K562 (cell line): ENCODE measurements at regions not wholly inside any gene's neighbourhood (a gene's known extent, or its start where the extent isn't known, plus 50 kb on each side); places are given as distances from the start of the nearest gene placed in this dataset.

Experiments
- ATAC-seq: fragments of 200-7000 bp; cut with Tn5 transposase; 3 replicates; pipeline ENCODE4 v1.9.1; 2020; ENCODE audit warnings: moderate library complexity
- BruUV-seq: library from RNA; stranded (reverse); fragments of 400-500 nt; replicated peaks from 2 replicates; lab custom pipeline; 2021; lab: Mats Ljungman, UMichigan
- CTCF ChIA-PET: fragments of 300-600 bp; formaldehyde crosslinking; extraction: SDS; loops from one replicate; lab custom pipeline; 2021; ENCODE audit warnings: low intra/inter-chr PET ratio; lab: Yijun Ruan, JAX
- POLR2A ChIA-PET: fragments of 300-600, 350-650 bp; sonication (Branson Sonifier 250); formaldehyde crosslinking; extraction: SDS; loops from one replicate; lab custom pipeline; 2021; ENCODE audit warnings: antibody characterized with exemption, inconsistent platforms; lab: Yijun Ruan, JAX
- DNase-seq, 4 experiments: peaks; one replicate each; pipeline versions ENCODE4 v3.0.0 to v3.0.0-alpha.2; 2011 to 2018; ENCODE audit warnings: low spot score in 3 of 4, mixed read lengths in 3 of 4; ENCODE audit errors: extremely low read depth in 1 of 4
- FAIRE-seq: peaks from 2 replicates; lab custom pipeline; 2011; peaks lifted over from hg19 to GRCh38; lab: Jason Lieb, UNC
- H2AFZ ChIP-seq: 2 replicates; pipeline ENCODE4 v1.6.0; 2011; ENCODE audit warnings: low read depth, low read length, control low read depth, inconsistent platforms
- H3K27ac ChIP-seq: fragments of 200-600 bp; 3 replicates; pipeline ENCODE4 v1.8.0; 2011; ENCODE audit warnings: low read depth, mild to moderate bottlenecking, control low read depth, inconsistent platforms, low read length, moderate library complexity, mixed read lengths; ENCODE audit errors: extremely low read depth
- H3K27me3 ChIP-seq, 2 experiments: fragments of 300-600 bp in 1 of 2; 2 replicates in 1 of 2; 3 replicates in 1 of 2; pipeline versions ENCODE4 v1.6.0 to v1.8.0; 2011; ENCODE audit warnings: inconsistent platforms in 2 of 2, low read length in 2 of 2, mild to moderate bottlenecking in 1 of 2, mixed read lengths in 1 of 2, moderate library complexity in 1 of 2; ENCODE audit not compliant: control insufficient read depth in 2 of 2, insufficient read depth in 2 of 2
- H3K36me3 ChIP-seq: fragments of 300-600 bp; 3 replicates; pipeline ENCODE4 v1.8.0; 2011; ENCODE audit warnings: mild to moderate bottlenecking, low read length, inconsistent platforms; ENCODE audit not compliant: control insufficient read depth, insufficient read depth
- H3K4me1 ChIP-seq, 2 experiments: fragments of 200-600 bp in 1 of 2; replicated peaks in 1 of 2; 2 replicates in 1 of 2; 3 replicates in 1 of 2; pipeline versions ENCODE4 v1.5.1 to v1.8.0; 2011; ENCODE audit warnings: inconsistent platforms in 2 of 2, low read length in 2 of 2, mild to moderate bottlenecking in 1 of 2, mixed read lengths in 1 of 2, moderate library complexity in 1 of 2; ENCODE audit not compliant: control insufficient read depth in 2 of 2, insufficient read depth in 2 of 2
- H3K4me2 ChIP-seq: 2 replicates; pipeline ENCODE4 v1.6.1; 2011; ENCODE audit warnings: low read length, control low read depth, inconsistent platforms, mixed read lengths; ENCODE audit not compliant: insufficient read depth
- H3K4me3 ChIP-seq: fragments of 200-600 bp; sonication (generic), shearing (Covaris generic); 2 replicates; pipeline ENCODE4 v1.5.1; 2016; ENCODE audit warnings: control low read depth, inconsistent platforms
- H3K79me2 ChIP-seq: fragments of 200-600 bp; 3 replicates; pipeline ENCODE4 v1.8.0; 2011; ENCODE audit warnings: low read length, inconsistent platforms; ENCODE audit not compliant: control insufficient read depth, insufficient read depth
- H3K9ac ChIP-seq, 2 experiments: 2 replicates each; pipeline versions ENCODE4 v1.6.0 to v1.6.1; 2011; ENCODE audit warnings: low read depth in 2 of 2, low read length in 2 of 2, control low read depth in 1 of 2, inconsistent platforms in 1 of 2, mild to moderate bottlenecking in 1 of 2, mixed read lengths in 1 of 2; ENCODE audit not compliant: insufficient read depth in 1 of 2
- H3K9me1 ChIP-seq: one replicate; pipeline ENCODE4 v1.6.0; 2011; ENCODE audit warnings: inconsistent platforms, mild to moderate bottlenecking, low read length, moderate library complexity; ENCODE audit not compliant: control insufficient read depth, insufficient read depth
- H3K9me3 ChIP-seq: replicated peaks from 2 replicates; pipeline ENCODE4 v1.5.1; 2011; ENCODE audit warnings: low read depth, low read length, inconsistent platforms; ENCODE audit not compliant: control insufficient read depth, insufficient read depth
- H4K20me1 ChIP-seq: replicated peaks from 2 replicates; pipeline ENCODE4 v1.6.1; 2011; ENCODE audit warnings: low read length, inconsistent platforms, mixed read lengths; ENCODE audit not compliant: control insufficient read depth, insufficient read depth
- BDP1 ChIP-seq: IDR thresholded peaks from 3 replicates; pipeline ENCODE4 v1.6.1; 2011; ENCODE audit not compliant: insufficient read length, insufficient read depth
- FOSL1 ChIP-seq: fragments of 200-800 bp; sonication (Bioruptor generic); conservative IDR thresholded peaks from 2 replicates; pipeline ENCODE4 v1.6.1; 2016; ENCODE audit warnings: missing genetic modification characterization, missing compliant biosample characterization
- FOXJ3 ChIP-seq: sonication (generic); formaldehyde crosslinking; IDR thresholded peaks from 2 replicates; pipeline ENCODE4 v1.4.0; 2020; ENCODE audit warnings: mild to moderate bottlenecking, missing genetic modification reagents
- JUND ChIP-seq, 2 experiments: IDR thresholded peaks; 2 replicates in 1 of 2; 3 replicates in 1 of 2; pipeline ENCODE4 v1.6.1; 2011; ENCODE audit warnings: borderline replicate concordance in 2 of 2, low read depth in 2 of 2, low read length in 2 of 2, improper control_type of control experiment in 1 of 2, missing biosample characterization in 1 of 2, missing genetic modification characterization in 1 of 2, missing genetic modification reagents in 1 of 2
- MEF2A ChIP-seq: IDR thresholded peaks from 2 replicates; pipeline ENCODE4 v1.6.1; 2011; ENCODE audit warnings: low read depth, mild to moderate bottlenecking, low read length, moderate library complexity; ENCODE audit not compliant: control insufficient read depth
- MEF2D ChIP-seq: conservative IDR thresholded peaks from 2 replicates; pipeline ENCODE4 v1.6.1; 2016; ENCODE audit warnings: low read depth, missing genetic modification characterization, missing compliant biosample characterization
- NRF1 ChIP-seq, 2 experiments: fragments of 450-650 bp; IDR thresholded peaks in 1 of 2; conservative IDR thresholded peaks in 1 of 2; 2 replicates each; pipeline ENCODE4 v1.6.1; 2014; ENCODE audit warnings: mild to moderate bottlenecking in 2 of 2
- RBM39 ChIP-seq: fragments of 200-400 bp; formaldehyde crosslinking; optimal IDR thresholded peaks from 2 replicates; pipeline ENCODE3; 2018; ENCODE audit warnings: low read depth, low read length
- WGBS: fragments of 100-300 bp; shearing (Covaris generic); methylation state at CpG from one replicate; pipeline ENCODE4 v1.1.6; 2016; ENCODE audit warnings: low coverage, mixed read lengths; ENCODE audit not compliant: insufficient coverage; ENCODE audit errors: missing lambda C conversion rate; 5-methylcytosine and 5-hydroxymethylcytosine counted together
- in situ Hi-C: fragments of 300-500 bp; cut with MboI; formaldehyde crosslinking; loops from 4 replicates; pipeline ENCODE4 v1.15.0; 2018; ENCODE audit warnings: inconsistent platforms, mixed read lengths
- intact Hi-C: fragments of 100-400 bp; cut with micrococcal nuclease; formaldehyde crosslinking; loops from 2 replicates; pipeline ENCODE4 v1.14.2; 2022
- TF ChIP-seq, protein P1 (sequence below): fragments of 250-450 bp; sonication (Bioruptor Pico); IDR thresholded peaks from 2 replicates; pipeline ENCODE4 v1.5.1; 2021; ENCODE audit warnings: mild to moderate bottlenecking

DNA sequence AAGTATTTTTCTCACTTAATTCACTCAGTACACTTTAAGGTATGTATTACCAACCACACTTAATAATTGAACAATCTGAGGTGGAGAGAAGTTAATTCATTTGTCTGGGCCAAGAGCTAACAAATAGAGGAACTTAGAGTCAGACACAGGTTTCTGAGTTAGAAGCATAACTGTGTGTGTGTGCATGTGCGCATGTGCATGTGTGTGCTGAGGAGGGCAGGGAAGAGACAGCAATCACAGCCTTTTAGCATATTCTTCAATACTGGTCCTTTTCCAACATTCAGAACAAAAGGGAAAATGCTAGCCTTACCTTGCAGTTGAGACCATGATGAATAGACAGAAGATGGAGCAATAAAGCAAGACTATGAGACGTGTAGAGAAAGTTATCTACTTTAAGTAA, 136.2 kb upstream of the ATP5MC3 start:
- CTCF ChIA-PET, result no interaction called here

DNA sequence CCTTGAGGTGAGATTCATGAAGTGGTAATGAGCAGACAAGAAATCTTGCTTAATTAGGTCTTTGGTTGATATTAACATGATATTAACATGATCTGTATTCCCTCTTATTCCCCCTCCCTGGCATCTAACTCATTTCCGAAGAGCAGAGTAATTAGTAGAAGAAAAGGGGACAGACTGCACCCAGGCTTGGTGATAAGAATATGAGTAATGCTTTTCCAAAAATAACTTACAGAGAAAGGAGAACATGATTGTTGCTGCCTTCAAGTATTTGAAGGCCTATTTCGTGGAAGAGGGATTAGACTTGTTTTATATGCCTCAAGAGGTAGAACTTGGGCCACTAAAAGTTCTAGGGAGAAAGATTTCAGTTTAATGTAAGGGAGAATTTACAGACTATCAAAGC, 130.6 kb upstream of the ATP5MC3 start:
- FAIRE-seq (no peak), DNase-seq (peak in 1 of 4 experiments; percentile 12), ATAC-seq (no peak)
- no peaks in the 10 kb centered on the region for H3K27me3 ChIP-seq
- no peaks in the 10 kb centered on the region for H3K9me3 ChIP-seq
- H3K36me3 ChIP-seq, result no peaks in the 10 kb centered on the region
- H3K9ac ChIP-seq, result no peak overlapping the region
- H3K4me1 ChIP-seq, result no peaks in the 10 kb centered on the region; a peak in 1 of 5 replicates
- in situ Hi-C loops, result no loop called here
- 0% methylated on average over 2 of the region's 2 CpGs for WGBS
- H3K79me2 ChIP-seq, result no peaks in the 10 kb centered on the region
- POLR2A ChIA-PET, result interaction anchor here (1.1 to 1.4 kb wide), 2 partner anchors 10 to 26 kb away, joined by 3 to 6 read pairs; no protein-coding TSS in a partner anchor
- no peak overlapping the region for H3K4me2 ChIP-seq
- H4K20me1 ChIP-seq, result no peaks in the 10 kb centered on the region
- no peak overlapping the region for H3K4me3 ChIP-seq
- no peak overlapping the region for H3K27ac ChIP-seq
- CTCF ChIA-PET, result no interaction called here
- TF ChIP-seq JUND (IDR thresholded peaks at IDR 0.05; ENCODE audit: borderline replicate concordance, low read depth, low read length) (peak; percentile 45; the same call in 1 of the 2 replicates), JUND (tag; IDR thresholded peaks at IDR 0.05; ENCODE audit: borderline replicate concordance, low read depth, low read length) (peak; percentile 48; the same call in 1 of the 3 replicates), RBM39 (no peak), MEF2A (peak; percentile 95), FOXJ3 (CRISPR knock-in tag) (no peak), FOSL1 (tag) (peak; percentile 68), MEF2D (tag) (peak; percentile 92)
- TF ChIP-seq, protein P1, sequence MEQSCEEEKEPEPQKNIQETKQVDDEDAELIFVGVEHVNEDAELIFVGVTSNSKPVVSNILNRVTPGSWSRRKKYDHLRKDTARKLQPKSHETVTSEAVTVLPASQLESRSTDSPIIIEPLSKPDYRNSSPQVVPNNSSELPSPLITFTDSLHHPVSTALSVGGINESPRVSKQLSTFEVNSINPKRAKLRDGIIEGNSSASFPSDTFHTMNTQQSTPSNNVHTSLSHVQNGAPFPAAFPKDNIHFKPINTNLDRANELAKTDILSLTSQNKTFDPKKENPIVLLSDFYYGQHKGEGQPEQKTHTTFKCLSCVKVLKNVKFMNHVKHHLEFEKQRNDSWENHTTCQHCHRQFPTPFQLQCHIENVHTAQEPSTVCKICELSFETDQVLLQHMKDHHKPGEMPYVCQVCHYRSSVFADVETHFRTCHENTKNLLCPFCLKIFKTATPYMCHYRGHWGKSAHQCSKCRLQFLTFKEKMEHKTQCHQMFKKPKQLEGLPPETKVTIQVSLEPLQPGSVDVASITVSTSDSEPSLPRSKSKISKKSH (CRISPR knock-in tag), result no peak
- no peak overlapping the region for H2AFZ ChIP-seq
- no peaks in the 10 kb centered on the region for H3K9me1 ChIP-seq
- intact Hi-C loops, result no loop called here
- no TSS peak for BruUV-seq

More for the DNA sequence above, 136.2 kb upstream of the ATP5MC3 start:
- Histone ChIP-seq H3K4me2 (no peak overlapping the region), H3K36me3 (no peaks in the 10 kb centered on the region), H3K4me3 (no peak overlapping the region), H3K27me3 (no peaks in the 10 kb centered on the region; a peak in 1 of 5 replicates), H2AFZ (no peak overlapping the region), H3K9ac (no peak overlapping the region), H4K20me1 (no peaks in the 10 kb centered on the region), H3K4me1 (no peaks in the 10 kb centered on the region), H3K27ac (no peak overlapping the region), H3K9me3 (no peaks in the 10 kb centered on the region), H3K9me1 (no peaks in the 10 kb centered on the region), H3K79me2 (no peaks in the 10 kb centered on the region)
- WGBS, result 0% methylated on average over 2 of the region's 2 CpGs
- intact Hi-C loops (no loop called here), in situ Hi-C loops (no loop called here)
- DNase-seq, result no peak
- no peak for TF ChIP-seq BDP1
- TF ChIP-seq NRF1 (conservative IDR thresholded peaks at IDR 0.05 in 1 of 2, IDR thresholded peaks at IDR 0.05 in 1 of 2), result peak; percentile 54 to 60; a peak in 3 of 4 replicates
- no TSS peak for BruUV-seq
- ATAC-seq, result no peak
- no peak for FAIRE-seq
- POLR2A ChIA-PET, result no interaction called here
